ENCODE measurements at regions not wholly inside any gene's neighbourhood (a gene's known extent, or its start where the extent isn't known, plus 50 kb on each side); places are given as distances from the start of the nearest gene placed in this dataset.

DNA sequence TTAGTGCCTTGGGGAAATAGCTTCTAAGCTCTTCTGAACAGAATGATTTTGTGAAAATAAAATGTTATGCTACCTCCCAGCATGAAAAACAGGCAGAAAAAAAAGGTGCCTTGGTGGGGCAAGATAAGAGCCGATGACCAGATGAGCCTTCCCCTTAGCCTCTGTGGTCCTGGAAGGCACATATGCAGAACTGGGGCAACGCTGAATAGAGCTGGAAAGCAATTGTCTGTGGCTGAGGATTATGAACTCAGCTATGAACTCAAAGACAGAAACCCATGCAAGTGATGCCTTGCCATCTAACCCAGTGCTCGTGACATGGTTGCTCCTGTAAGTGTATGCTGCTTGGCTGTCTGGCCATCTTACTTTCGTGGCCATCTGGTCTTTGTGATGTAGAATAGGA lies 128.5 kb upstream of the FRMD6 start:
- no peaks in the 10 kb centered on the region for H3K9me3 Mint-ChIP-seq
- ATAC-seq = no peak
- H2AFZ ChIP-seq = 0 out of 2 replicates have a peak overlapping the region, but pooled peaks have one; percentile 23
- H3K36me3 ChIP-seq (ENCODE audit: insufficient read depth) = no peaks in the 10 kb centered on the region
- no peaks in the 10 kb centered on the region for H3F3A ChIP-seq (replicated peaks; ENCODE audit: low read depth)
- H3K4me1 ChIP-seq (ENCODE audit: insufficient read depth) = peaks cover 10% of the 10 kb centered on the region; the same call in 1 of the 2 replicates
- H3K4me1 Mint-ChIP-seq = peaks cover 12% of the 10 kb centered on the region
- H3K27ac ChIP-seq (ENCODE audit: low read depth) = no peak overlapping the region
- H3K4me2 ChIP-seq = no peak overlapping the region
- H3K4me3 ChIP-seq = no peak overlapping the region
- no peaks in the 10 kb centered on the region for H3K79me2 ChIP-seq (replicated peaks; ENCODE audit: insufficient read depth)
- no peaks in the 10 kb centered on the region for H3K27me3 Mint-ChIP-seq (ENCODE audit: insufficient read depth, low read depth, poor library complexity)
- H3K36me3 Mint-ChIP-seq (ENCODE audit: low read depth) = no peaks in the 10 kb centered on the region
- 0 out of 2 replicates have a peak, but pooled peaks cover 3% of the 10 kb centered on the region for H3K9me2 ChIP-seq (ENCODE audit: insufficient read depth)
- H3K27ac Mint-ChIP-seq = no peak overlapping the region
- TF ChIP-seq, protein P1, sequence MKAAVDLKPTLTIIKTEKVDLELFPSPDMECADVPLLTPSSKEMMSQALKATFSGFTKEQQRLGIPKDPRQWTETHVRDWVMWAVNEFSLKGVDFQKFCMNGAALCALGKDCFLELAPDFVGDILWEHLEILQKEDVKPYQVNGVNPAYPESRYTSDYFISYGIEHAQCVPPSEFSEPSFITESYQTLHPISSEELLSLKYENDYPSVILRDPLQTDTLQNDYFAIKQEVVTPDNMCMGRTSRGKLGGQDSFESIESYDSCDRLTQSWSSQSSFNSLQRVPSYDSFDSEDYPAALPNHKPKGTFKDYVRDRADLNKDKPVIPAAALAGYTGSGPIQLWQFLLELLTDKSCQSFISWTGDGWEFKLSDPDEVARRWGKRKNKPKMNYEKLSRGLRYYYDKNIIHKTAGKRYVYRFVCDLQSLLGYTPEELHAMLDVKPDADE (IDR thresholded peaks at IDR 0.05) = no peak
- no peak for TF ChIP-seq EZH2phosphoT487 (IDR thresholded peaks at IDR 0.05; ENCODE audit: unreplicated experiment)
- H3K4me3 Mint-ChIP-seq = no peak overlapping the region
- no peak for DNase-seq (ENCODE audit: low spot score)
- no peaks in the 10 kb centered on the region for H4K20me1 ChIP-seq (replicated peaks; ENCODE audit: insufficient read depth)
- no peaks in the 10 kb centered on the region for H3K27me3 ChIP-seq (ENCODE audit: insufficient read depth)

GRCh38 chr14:51525739-51526138 lies 126.0 kb upstream of the FRMD6 start:
- TF ChIP-seq EZH2 (IDR thresholded peaks at IDR 0.05; ENCODE audit: low read depth, unreplicated experiment) (no peak), POLR2AphosphoS5 (IDR thresholded peaks at IDR 0.05; ENCODE audit: low read depth) (no peak), CREB1 (CRISPR knock-in tag; IDR thresholded peaks at IDR 0.05; ENCODE audit: low read depth) (no peak), REST (IDR thresholded peaks at IDR 0.05; ENCODE audit: unreplicated experiment) (no peak), NANOG (IDR thresholded peaks at IDR 0.05; ENCODE audit: borderline replicate concordance) (no peak), ZNF462 (CRISPR knock-in tag; IDR thresholded peaks at IDR 0.05) (no peak), ZNF114 (CRISPR knock-in tag; IDR thresholded peaks at IDR 0.05) (no peak)
- ATAC-seq = no peak
- Histone ChIP-seq H3K79me2 (replicated peaks; ENCODE audit: insufficient read depth) (no peaks in the 10 kb centered on the region), H3F3A (replicated peaks; ENCODE audit: low read depth) (no peaks in the 10 kb centered on the region), H3K27ac (ENCODE audit: low read depth) (no peak overlapping the region), H4K20me1 (replicated peaks; ENCODE audit: insufficient read depth) (no peaks in the 10 kb centered on the region), H3K4me3 (no peak overlapping the region), H2AFZ (no peak overlapping the region), H3K27me3 (ENCODE audit: insufficient read depth) (no peaks in the 10 kb centered on the region), H3K36me3 (ENCODE audit: insufficient read depth) (no peaks in the 10 kb centered on the region), H3K9me2 (ENCODE audit: insufficient read depth) (0 out of 2 replicates have a peak, but pooled peaks cover 3% of the 10 kb centered on the region), H3K4me2 (no peak overlapping the region), H3K4me1 (ENCODE audit: insufficient read depth) (peaks cover 10% of the 10 kb centered on the region; the same call in 1 of the 2 replicates)
- Mint-ChIP-seq H3K9me3 (no peaks in the 10 kb centered on the region), H3K27ac (no peak overlapping the region), H3K36me3 (ENCODE audit: low read depth) (no peaks in the 10 kb centered on the region), H3K4me1 (peaks cover 12% of the 10 kb centered on the region), H3K4me3 (no peak overlapping the region), H3K27me3 (ENCODE audit: insufficient read depth, low read depth, poor library complexity) (no peaks in the 10 kb centered on the region)
- no peak for DNase-seq (ENCODE audit: low spot score)
